Type B pancreatic cell (in vitro differentiated cells): ENCODE measurements at regions not wholly inside any gene's neighbourhood (a gene's known extent, or its start where the extent isn't known, plus 50 kb on each side); places are given as distances from the start of the nearest gene placed in this dataset.

Experiments
- DNase-seq: peaks from one replicate; pipeline ENCODE4 v3.0.0; 2021; ENCODE audit warnings: mixed read lengths; ENCODE audit not compliant: unreplicated experiment; ENCODE audit errors: extremely low spot score
- H3K27ac Mint-ChIP-seq: 2 replicates; pipeline ENCODE4 v1.8.0; 2021; ENCODE audit warnings: mild to moderate bottlenecking, mixed read lengths
- H3K27me3 Mint-ChIP-seq: 2 replicates; pipeline ENCODE4 v1.8.0; 2021; ENCODE audit warnings: mixed read lengths
- H3K36me3 Mint-ChIP-seq: 2 replicates; pipeline ENCODE4 v1.8.0; 2021; ENCODE audit warnings: mixed read lengths
- H3K4me1 Mint-ChIP-seq: one replicate; pipeline ENCODE4 v1.8.0; 2021; ENCODE audit warnings: mixed read lengths; ENCODE audit not compliant: unreplicated experiment
- H3K4me3 Mint-ChIP-seq: 2 replicates; pipeline ENCODE4 v1.8.0; 2021; ENCODE audit warnings: mild to moderate bottlenecking, mixed read lengths
- H3K9me3 Mint-ChIP-seq: 2 replicates; pipeline ENCODE4 v1.8.0; 2021; ENCODE audit warnings: mixed read lengths
- TF ChIP-seq, protein P1 (sequence below): fragments of 200-600 bp; sonication (generic); conservative IDR thresholded peaks from 2 replicates; pipeline ENCODE4 v1.5.0; 2021; ENCODE audit warnings: antibody characterized with exemption, mild to moderate bottlenecking

DNA sequence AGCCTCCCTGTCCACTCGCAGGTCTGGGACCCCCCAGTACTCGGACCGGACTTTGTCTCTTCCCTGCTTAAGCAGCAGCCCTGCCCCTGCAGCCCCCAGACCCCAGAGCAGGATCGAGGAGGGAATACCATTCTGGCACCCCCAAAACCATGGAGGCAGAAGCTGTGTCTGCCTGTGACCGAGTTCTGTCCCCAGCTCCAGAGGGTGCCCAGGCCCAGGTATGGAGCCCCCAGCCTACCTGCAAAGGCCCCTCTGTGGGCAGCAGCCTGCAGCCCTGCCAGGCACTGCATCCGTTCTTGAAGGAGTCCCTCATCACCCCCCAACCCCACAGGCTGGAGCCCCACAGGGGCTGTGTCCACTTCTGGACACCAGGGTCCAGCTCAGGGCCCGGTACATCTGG is 163.8 kb downstream of the BRD1 start:
- peaks cover under 1% of the 10 kb centered on the region for H3K4me1 Mint-ChIP-seq
- H3K4me3 Mint-ChIP-seq: no peak overlapping the region
- TF ChIP-seq, protein P1, sequence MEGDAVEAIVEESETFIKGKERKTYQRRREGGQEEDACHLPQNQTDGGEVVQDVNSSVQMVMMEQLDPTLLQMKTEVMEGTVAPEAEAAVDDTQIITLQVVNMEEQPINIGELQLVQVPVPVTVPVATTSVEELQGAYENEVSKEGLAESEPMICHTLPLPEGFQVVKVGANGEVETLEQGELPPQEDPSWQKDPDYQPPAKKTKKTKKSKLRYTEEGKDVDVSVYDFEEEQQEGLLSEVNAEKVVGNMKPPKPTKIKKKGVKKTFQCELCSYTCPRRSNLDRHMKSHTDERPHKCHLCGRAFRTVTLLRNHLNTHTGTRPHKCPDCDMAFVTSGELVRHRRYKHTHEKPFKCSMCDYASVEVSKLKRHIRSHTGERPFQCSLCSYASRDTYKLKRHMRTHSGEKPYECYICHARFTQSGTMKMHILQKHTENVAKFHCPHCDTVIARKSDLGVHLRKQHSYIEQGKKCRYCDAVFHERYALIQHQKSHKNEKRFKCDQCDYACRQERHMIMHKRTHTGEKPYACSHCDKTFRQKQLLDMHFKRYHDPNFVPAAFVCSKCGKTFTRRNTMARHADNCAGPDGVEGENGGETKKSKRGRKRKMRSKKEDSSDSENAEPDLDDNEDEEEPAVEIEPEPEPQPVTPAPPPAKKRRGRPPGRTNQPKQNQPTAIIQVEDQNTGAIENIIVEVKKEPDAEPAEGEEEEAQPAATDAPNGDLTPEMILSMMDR: no peak
- H3K36me3 Mint-ChIP-seq: no peaks in the 10 kb centered on the region
- H3K27ac Mint-ChIP-seq: no peak overlapping the region
- no peaks in the 10 kb centered on the region for H3K9me3 Mint-ChIP-seq
- peak; percentile 61 for DNase-seq
- peaks cover 42% of the 10 kb centered on the region for H3K27me3 Mint-ChIP-seq

DNA sequence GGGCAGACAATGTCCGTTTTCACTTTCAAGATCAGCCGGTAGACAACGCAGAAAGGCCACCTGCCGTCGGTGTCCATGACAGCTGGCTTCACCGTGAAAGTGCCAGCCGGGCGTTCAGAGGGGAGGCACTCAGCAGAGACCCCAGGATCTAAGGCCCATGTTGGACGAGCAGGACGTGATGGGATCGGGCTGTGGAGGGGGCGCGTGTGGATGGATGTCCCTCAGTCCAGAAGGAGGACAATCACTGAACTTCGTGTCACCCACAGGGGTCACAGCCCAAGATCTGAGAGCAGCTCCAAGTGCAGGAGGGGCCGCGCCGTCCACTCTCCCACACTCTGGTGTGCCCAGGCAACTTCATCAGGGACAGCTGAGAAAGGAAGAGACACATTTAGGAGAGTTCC is 164.4 kb downstream of the BRD1 start:
- H3K27me3 Mint-ChIP-seq: peaks cover 41% of the 10 kb centered on the region
- no peak overlapping the region for H3K27ac Mint-ChIP-seq
- H3K4me1 Mint-ChIP-seq: peaks cover 5% of the 10 kb centered on the region
- TF ChIP-seq, protein P1: no peak
- no peaks in the 10 kb centered on the region for H3K9me3 Mint-ChIP-seq
- H3K36me3 Mint-ChIP-seq: no peaks in the 10 kb centered on the region
- H3K4me3 Mint-ChIP-seq: no peak overlapping the region
- DNase-seq: peak; percentile 55

DNA sequence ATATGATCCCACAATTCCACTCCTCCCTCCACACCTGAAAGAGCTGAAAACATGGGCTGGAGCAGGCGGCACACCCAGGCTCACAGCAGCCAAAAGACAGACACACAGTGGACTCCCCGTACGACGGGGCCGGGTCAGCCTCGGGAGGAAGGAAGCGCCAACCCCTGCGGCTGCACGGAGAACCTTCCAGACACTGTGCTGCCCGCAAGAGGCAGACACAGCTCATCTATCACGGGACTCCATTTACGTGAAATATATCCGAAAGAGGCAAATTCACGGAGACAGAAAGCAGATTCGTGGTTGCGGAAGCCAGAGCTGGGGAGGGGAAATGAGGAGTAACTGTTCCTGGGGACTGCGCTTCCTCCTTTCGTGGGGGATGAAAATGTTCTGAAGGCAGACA is 165.0 kb downstream of the BRD1 start:
- DNase-seq: peak; percentile 58
- TF ChIP-seq, protein P1: no peak
- no peak overlapping the region for H3K27ac Mint-ChIP-seq

DNA sequence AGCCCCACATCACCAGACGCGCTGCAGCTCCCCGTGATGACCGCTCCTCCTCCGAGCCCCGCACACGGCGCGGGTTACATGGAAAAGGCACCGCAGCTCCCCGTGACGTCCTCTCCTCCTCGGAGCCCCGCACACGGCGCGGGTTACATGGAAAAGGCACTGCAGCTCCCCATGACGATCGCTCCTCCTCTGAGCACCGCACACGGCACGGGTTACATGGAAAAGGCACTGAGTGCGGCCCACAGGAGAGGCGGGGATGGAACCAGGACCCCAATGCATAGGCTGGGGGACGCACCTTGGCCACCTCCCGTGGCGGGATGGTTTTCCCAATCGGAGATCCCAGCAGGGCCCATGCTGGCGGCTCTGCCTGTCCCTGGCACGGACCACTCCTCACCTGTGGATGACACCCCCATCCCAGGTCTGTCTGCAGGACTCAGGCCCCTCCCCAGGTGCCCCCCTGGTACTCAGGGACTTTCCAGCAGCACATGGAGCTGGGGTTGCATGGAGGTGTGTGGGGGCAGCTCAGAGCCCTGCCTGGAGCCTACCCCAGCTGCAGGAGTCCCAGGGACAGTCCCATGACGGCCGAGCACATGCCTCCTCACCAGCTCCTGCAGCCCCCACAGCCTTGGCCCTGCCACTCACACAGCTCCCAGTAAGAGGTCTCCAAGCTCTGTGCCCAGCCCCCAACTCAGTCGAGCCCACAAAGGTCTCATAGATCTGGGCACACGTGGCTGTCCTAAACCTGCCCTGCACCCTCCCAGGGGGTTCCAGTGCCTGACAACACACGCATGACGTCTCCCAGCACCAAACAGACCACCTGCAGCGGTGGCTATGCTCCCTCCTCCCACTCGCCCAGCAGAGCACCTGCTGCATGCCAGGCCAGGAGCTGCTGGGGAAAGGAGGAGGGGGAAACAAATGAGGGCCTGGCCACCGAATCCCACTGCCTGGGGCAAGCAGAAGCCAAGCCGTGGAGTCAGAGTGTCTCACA is 166.6 kb downstream of the BRD1 start:
- no peaks in the 10 kb centered on the region for H3K9me3 Mint-ChIP-seq

More for the DNA sequence above, 165.0 kb downstream of the BRD1 start:
- Mint-ChIP-seq H3K27me3 (peaks cover 39% of the 10 kb centered on the region), H3K4me3 (no peak overlapping the region), H3K9me3 (no peaks in the 10 kb centered on the region), H3K4me1 (peaks cover 5% of the 10 kb centered on the region), H3K36me3 (no peaks in the 10 kb centered on the region)

DNA sequence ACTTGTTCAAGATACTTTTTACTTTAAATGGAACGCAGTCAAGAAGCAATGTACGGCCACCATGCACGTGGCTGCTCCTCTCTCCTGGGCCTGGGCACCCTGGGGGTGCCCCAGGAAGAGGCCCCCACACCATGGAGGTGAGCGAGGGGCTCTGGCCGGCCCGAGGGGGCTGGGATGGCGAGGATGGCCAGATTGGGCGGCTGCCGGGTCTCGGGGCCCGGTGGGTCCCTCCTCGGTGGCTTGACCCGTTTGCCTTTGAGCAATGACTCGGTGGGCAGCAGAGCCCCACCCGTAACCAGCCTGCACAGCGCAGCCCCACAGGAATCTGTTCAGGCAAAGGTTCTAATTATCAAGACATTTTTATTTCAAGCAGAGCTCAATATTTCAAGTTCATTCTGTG is 167.4 kb downstream of the BRD1 start:
- H3K27ac Mint-ChIP-seq: no peak overlapping the region
- no peaks in the 10 kb centered on the region for H3K9me3 Mint-ChIP-seq
- peaks cover 5% of the 10 kb centered on the region for H3K4me1 Mint-ChIP-seq
- no peak overlapping the region for H3K4me3 Mint-ChIP-seq
- TF ChIP-seq, protein P1: no peak
- H3K36me3 Mint-ChIP-seq: no peaks in the 10 kb centered on the region
- H3K27me3 Mint-ChIP-seq: peaks cover 30% of the 10 kb centered on the region
- no peak for DNase-seq

More for the DNA sequence above, 166.6 kb downstream of the BRD1 start:
- H3K4me1 Mint-ChIP-seq: peaks cover 5% of the 10 kb centered on the region
- H3K27ac Mint-ChIP-seq: no peak overlapping the region
- H3K4me3 Mint-ChIP-seq: no peak overlapping the region
- no peaks in the 10 kb centered on the region for H3K36me3 Mint-ChIP-seq
- peak; percentile 60 for DNase-seq
- TF ChIP-seq, protein P1: no peak
- peaks cover 34% of the 10 kb centered on the region for H3K27me3 Mint-ChIP-seq
